HG03280 (cell line): ENCODE measurements at regions not wholly inside any gene's neighbourhood (a gene's known extent, or its start where the extent isn't known, plus 50 kb on each side); places are given as distances from the start of the nearest gene placed in this dataset.
"Not testable (repeated sequence)": the region's sequence is repeated elsewhere in the genome, so short reads cannot be mapped to it uniquely, and the experiment has no call there.

Source experiments
- ATAC-seq: cut with Tn5 transposase; IDR thresholded peaks from one replicate; pipeline ENCODE4 v1.9.1; 2021; ENCODE audit warnings: mild to moderate bottlenecking, moderate library complexity; ENCODE audit not compliant: unreplicated experiment

- no peak for ATAC-seq
Measured at GRCh38 chr3:144583871-144584270, 612.2 kb downstream of the DIPK2A start.

- no peak for ATAC-seq
Measured at GRCh38 chr3:144585408-144585807, 613.8 kb downstream of the DIPK2A start.

- ATAC-seq, result no peak
Measured at GRCh38 chr3:144585953-144586352, 614.3 kb downstream of the DIPK2A start.

GRCh38 chr3:144586382-144586781 is 614.8 kb downstream of the DIPK2A start:
- no peak for ATAC-seq

- no peak for ATAC-seq
Measured at GRCh38 chr3:144590854-144591253, 619.2 kb downstream of the DIPK2A start.

GRCh38 chr3:144593881-144594280 is 622.3 kb downstream of the DIPK2A start:
- ATAC-seq, result no peak

GRCh38 chr3:144620236-144620635 is 648.6 kb downstream of the DIPK2A start:
- ATAC-seq, result not testable (repeated sequence)

GRCh38 chr3:144622845-144623244 is 651.2 kb downstream of the DIPK2A start:
- ATAC-seq, result no peak

- ATAC-seq, result no peak
Measured at GRCh38 chr3:144624656-144625055, 653.0 kb downstream of the DIPK2A start.

- ATAC-seq, result no peak
Measured at GRCh38 chr3:144626835-144627234, 655.2 kb downstream of the DIPK2A start.

GRCh38 chr3:144629381-144629780 is 657.8 kb downstream of the DIPK2A start:
- no peak for ATAC-seq

- ATAC-seq, result no peak
Measured at GRCh38 chr3:144636833-144637232, 665.2 kb downstream of the DIPK2A start.

GRCh38 chr3:144638009-144638408 is 666.4 kb downstream of the DIPK2A start:
- no peak for ATAC-seq

- ATAC-seq, result no peak
Measured at GRCh38 chr3:144643771-144644198, 672.2 kb downstream of the DIPK2A start.

- no peak for ATAC-seq
Measured at GRCh38 chr3:144645300-144645699, 673.7 kb downstream of the DIPK2A start.

- no peak for ATAC-seq
Measured at GRCh38 chr3:144650380-144650779, 678.8 kb downstream of the DIPK2A start.

GRCh38 chr3:144652573-144652972 is 681.0 kb downstream of the DIPK2A start:
- ATAC-seq, result no peak

GRCh38 chr3:144655423-144655822 is 683.8 kb downstream of the DIPK2A start:
- no peak for ATAC-seq

- ATAC-seq, result no peak
Measured at GRCh38 chr3:144660186-144660585, 688.6 kb downstream of the DIPK2A start.

- ATAC-seq, result no peak
Measured at GRCh38 chr3:144662729-144663128, 691.1 kb downstream of the DIPK2A start.

- no peak for ATAC-seq
Measured at GRCh38 chr3:144663456-144664436, 692.1 kb downstream of the DIPK2A start.

GRCh38 chr3:144665567-144666053 is 694.0 kb downstream of the DIPK2A start:
- no peak for ATAC-seq
